Stimulated activated CD4-positive, alpha-beta T cell treated with anti-CD3 and anti-CD28 coated beads, Interleukin-4, amount 100 ng/mL, for 24 hours (primary cell): ENCODE measurements at regions not wholly inside any gene's neighbourhood (a gene's known extent, or its start where the extent isn't known, plus 50 kb on each side); places are given as distances from the start of the nearest gene placed in this dataset.

ENCODE experiments used
- DNase-seq: peaks from one replicate; pipeline ENCODE4 v3.0.0-alpha.2; 2020

- DNase-seq, result no peak
Measured at GRCh38 chr6:105807905-105808304, 278.2 kb upstream of the PRDM1 start.

GRCh38 chr6:105806486-105806920, 279.6 kb upstream of the PRDM1 start:
- DNase-seq, result no peak

GRCh38 chr6:105805501-105806023, 280.6 kb upstream of the PRDM1 start:
- DNase-seq, result no peak

- no peak for DNase-seq
Measured at GRCh38 chr6:105804424-105804823, 281.7 kb upstream of the PRDM1 start.

GRCh38 chr6:105804000-105804399, 282.1 kb upstream of the PRDM1 start:
- DNase-seq, result no peak

- no peak for DNase-seq
Measured at GRCh38 chr6:105803442-105803841, 282.7 kb upstream of the PRDM1 start.

- DNase-seq, result no peak
Measured at GRCh38 chr6:105802703-105803102, 283.4 kb upstream of the PRDM1 start.

GRCh38 chr6:105800871-105801270, 285.3 kb upstream of the PRDM1 start:
- no peak for DNase-seq

- DNase-seq, result no peak
Measured at GRCh38 chr6:105800398-105800797, 285.7 kb upstream of the PRDM1 start.

- DNase-seq, result no peak
Measured at GRCh38 chr6:105799056-105799455, 287.1 kb upstream of the PRDM1 start.

- no peak for DNase-seq
Measured at GRCh38 chr6:105797983-105798453, 288.1 kb upstream of the PRDM1 start.

- DNase-seq, result no peak
Measured at GRCh38 chr6:105797286-105797979, 288.7 kb upstream of the PRDM1 start.

- DNase-seq, result no peak
Measured at GRCh38 chr6:105795913-105796517, 290.1 kb upstream of the PRDM1 start.

- no peak for DNase-seq
Measured at GRCh38 chr6:105795366-105795765, 290.8 kb upstream of the PRDM1 start.

GRCh38 chr6:105794870-105795269, 291.3 kb upstream of the PRDM1 start:
- DNase-seq, result peak; percentile 19

- DNase-seq, result no peak
Measured at GRCh38 chr6:105794239-105794638, 291.9 kb upstream of the PRDM1 start.

GRCh38 chr6:105793130-105793529, 293.0 kb upstream of the PRDM1 start:
- no peak for DNase-seq

- DNase-seq, result no peak
Measured at GRCh38 chr6:105791583-105792318, 294.4 kb upstream of the PRDM1 start.

- no peak for DNase-seq
Measured at GRCh38 chr6:105791179-105791578, 295.0 kb upstream of the PRDM1 start.

GRCh38 chr6:105790635-105791034, 295.5 kb upstream of the PRDM1 start:
- DNase-seq, result no peak

GRCh38 chr6:105789935-105790334, 296.2 kb upstream of the PRDM1 start:
- DNase-seq, result no peak

GRCh38 chr6:105787747-105788146, 298.4 kb upstream of the PRDM1 start:
- no peak for DNase-seq

GRCh38 chr6:105786890-105787655, 299.1 kb upstream of the PRDM1 start:
- DNase-seq, result no peak
